SU-DHL-6 (cell line): ENCODE measurements at regions not wholly inside any gene's neighbourhood (a gene's known extent, or its start where the extent isn't known, plus 50 kb on each side); places are given as distances from the start of the nearest gene placed in this dataset.

Source experiments
- H2AFZ ChIP-seq: fragments of 200-600 bp; sonication (generic); 2 replicates; pipeline ENCODE4 v1.6.1; 2014; ENCODE audit warnings: low read depth, mild to moderate bottlenecking, moderate library complexity, mixed read lengths, antibody characterized with exemption, low read length; ENCODE audit not compliant: severe bottlenecking
- H3F3A ChIP-seq: fragments of 200-600 bp; shearing (Covaris generic); 2 replicates; pipeline ENCODE4 v1.6.0; 2016; ENCODE audit warnings: antibody characterized with exemption, mild to moderate bottlenecking; ENCODE audit not compliant: insufficient read depth
- H3K27ac ChIP-seq: fragments of 200-600 bp; sonication (generic); 2 replicates; pipeline ENCODE4 v1.5.1; 2016; ENCODE audit warnings: low read depth, mild to moderate bottlenecking, low read length, moderate library complexity, mixed read lengths
- H3K27me3 ChIP-seq: fragments of 200-600 bp; sonication (generic), shearing (Covaris generic); 2 replicates; pipeline ENCODE4 v1.6.0; 2014; ENCODE audit warnings: mild to moderate bottlenecking, low read length
- H3K36me3 ChIP-seq: fragments of 200-600 bp; sonication (generic); 2 replicates; pipeline ENCODE4 v1.6.1; 2014; ENCODE audit warnings: mild to moderate bottlenecking, low read length, mixed read lengths
- H3K4me2 ChIP-seq: fragments of 300-600, 200-600 bp; shearing (Covaris generic), sonication (generic); 2 replicates; pipeline ENCODE4 v1.6.0; 2014; ENCODE audit warnings: low read length, low read depth, mild to moderate bottlenecking; ENCODE audit not compliant: poor library complexity, severe bottlenecking
- H3K4me3 ChIP-seq: fragments of 200-600 bp; sonication (generic); 2 replicates; pipeline ENCODE4 v1.5.1; 2014; ENCODE audit warnings: antibody characterized with exemption, low read length, mild to moderate bottlenecking, mixed read lengths; ENCODE audit not compliant: insufficient read depth, poor library complexity, severe bottlenecking
- H3K79me2 ChIP-seq: fragments of 200-600 bp; sonication (generic); 2 replicates; pipeline ENCODE4 v1.6.1; 2014; ENCODE audit warnings: mild to moderate bottlenecking, low read length, moderate library complexity; ENCODE audit not compliant: insufficient read depth
- H3K9ac ChIP-seq: fragments of 200-600 bp; sonication (generic); 2 replicates; pipeline ENCODE4 v1.7.0; 2014; ENCODE audit warnings: mild to moderate bottlenecking, low read length
- H3K9me2 ChIP-seq: fragments of 200-600 bp; sonication (generic); replicated peaks from 2 replicates; pipeline ENCODE4 v1.6.1; 2014; ENCODE audit warnings: low read length; ENCODE audit not compliant: insufficient read depth
- H3K9me3 ChIP-seq: fragments of 200-600 bp; sonication (generic); 2 replicates; pipeline ENCODE4 v1.6.1; 2014; ENCODE audit warnings: low read length, mixed read lengths; ENCODE audit not compliant: insufficient read depth
- H4K20me1 ChIP-seq: fragments of 200-600 bp; sonication (generic); 2 replicates; pipeline ENCODE4 v1.6.1; 2014; ENCODE audit warnings: low read depth, mild to moderate bottlenecking, antibody characterized with exemption, low read length, moderate library complexity, mixed read lengths
- EZH2phosphoT487 ChIP-seq: fragments of 200-600 bp; sonication (generic), shearing (Covaris generic); conservative IDR thresholded peaks from 2 replicates; pipeline ENCODE4 v1.6.1; 2018; ENCODE audit warnings: mild to moderate bottlenecking, antibody characterized with exemption, low read length, moderate library complexity, mixed read lengths
- TF ChIP-seq, protein P1 (sequence below): fragments of 200-600 bp; sonication (generic); IDR thresholded peaks from one replicate; pipeline ENCODE4 v1.5.1; 2017; ENCODE audit warnings: antibody characterized with exemption, mild to moderate bottlenecking, low read length, moderate library complexity; ENCODE audit not compliant: insufficient read depth, poor library complexity, severe bottlenecking

GRCh38 chrX:15946783-15947580, 92.4 kb upstream of the AP1S2 start:
- no peaks in the 10 kb centered on the region for H3K27me3 ChIP-seq
- H3K4me2 ChIP-seq = no peak overlapping the region
- no peaks in the 10 kb centered on the region for H4K20me1 ChIP-seq
- no peaks in the 10 kb centered on the region for H3K9me2 ChIP-seq
- H3K36me3 ChIP-seq = no peaks in the 10 kb centered on the region
- no peaks in the 10 kb centered on the region for H3K9me3 ChIP-seq
- H3K9ac ChIP-seq = no peak overlapping the region
- H2AFZ ChIP-seq = no peak overlapping the region
- no peak for TF ChIP-seq EZH2phosphoT487
- TF ChIP-seq, protein P1, sequence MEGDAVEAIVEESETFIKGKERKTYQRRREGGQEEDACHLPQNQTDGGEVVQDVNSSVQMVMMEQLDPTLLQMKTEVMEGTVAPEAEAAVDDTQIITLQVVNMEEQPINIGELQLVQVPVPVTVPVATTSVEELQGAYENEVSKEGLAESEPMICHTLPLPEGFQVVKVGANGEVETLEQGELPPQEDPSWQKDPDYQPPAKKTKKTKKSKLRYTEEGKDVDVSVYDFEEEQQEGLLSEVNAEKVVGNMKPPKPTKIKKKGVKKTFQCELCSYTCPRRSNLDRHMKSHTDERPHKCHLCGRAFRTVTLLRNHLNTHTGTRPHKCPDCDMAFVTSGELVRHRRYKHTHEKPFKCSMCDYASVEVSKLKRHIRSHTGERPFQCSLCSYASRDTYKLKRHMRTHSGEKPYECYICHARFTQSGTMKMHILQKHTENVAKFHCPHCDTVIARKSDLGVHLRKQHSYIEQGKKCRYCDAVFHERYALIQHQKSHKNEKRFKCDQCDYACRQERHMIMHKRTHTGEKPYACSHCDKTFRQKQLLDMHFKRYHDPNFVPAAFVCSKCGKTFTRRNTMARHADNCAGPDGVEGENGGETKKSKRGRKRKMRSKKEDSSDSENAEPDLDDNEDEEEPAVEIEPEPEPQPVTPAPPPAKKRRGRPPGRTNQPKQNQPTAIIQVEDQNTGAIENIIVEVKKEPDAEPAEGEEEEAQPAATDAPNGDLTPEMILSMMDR = no peak
- H3K4me3 ChIP-seq = no peak overlapping the region
- no peaks in the 10 kb centered on the region for H3F3A ChIP-seq
- H3K27ac ChIP-seq = no peak overlapping the region
- no peaks in the 10 kb centered on the region for H3K79me2 ChIP-seq

- no peaks in the 10 kb centered on the region for H3K36me3 ChIP-seq
- no peak overlapping the region for H3K27ac ChIP-seq
- no peaks in the 10 kb centered on the region for H3K9me3 ChIP-seq
- H3K4me3 ChIP-seq = no peak overlapping the region
- TF ChIP-seq EZH2phosphoT487 = no peak
- TF ChIP-seq, protein P1 = no peak
- no peaks in the 10 kb centered on the region for H4K20me1 ChIP-seq
- no peak overlapping the region for H3K4me2 ChIP-seq
- H3K27me3 ChIP-seq = no peaks in the 10 kb centered on the region
- no peak overlapping the region for H2AFZ ChIP-seq
- H3K79me2 ChIP-seq = no peaks in the 10 kb centered on the region
- H3K9ac ChIP-seq = no peak overlapping the region
- H3F3A ChIP-seq = no peaks in the 10 kb centered on the region
- H3K9me2 ChIP-seq = no peaks in the 10 kb centered on the region
Measured at GRCh38 chrX:15943391-15943790, 88.8 kb upstream of the AP1S2 start.

DNA sequence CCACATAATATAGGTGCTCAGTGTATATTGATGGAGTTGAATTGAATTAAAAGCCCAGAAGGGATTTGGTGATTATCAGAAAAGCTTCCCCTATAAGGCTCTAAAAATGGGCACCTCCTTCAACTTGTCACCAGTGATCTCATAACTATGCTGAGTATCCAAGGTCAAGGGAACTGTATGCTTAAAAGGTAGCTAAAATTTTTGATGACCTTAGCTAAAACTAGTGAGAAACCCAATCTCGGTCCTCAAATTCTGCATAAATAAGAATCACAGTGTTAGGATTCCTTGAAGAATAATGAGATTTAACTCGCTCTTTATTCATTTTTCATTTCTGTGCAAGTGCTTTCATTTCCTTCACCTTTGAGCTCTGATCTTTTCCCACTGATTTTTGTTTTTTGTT, 87.7 kb upstream of the AP1S2 start:
- Histone ChIP-seq H3K4me3 (no peak overlapping the region), H3K27ac (no peak overlapping the region), H3K9ac (no peak overlapping the region), H3K36me3 (no peaks in the 10 kb centered on the region), H4K20me1 (no peaks in the 10 kb centered on the region), H3K4me2 (no peak overlapping the region), H3K9me2 (no peaks in the 10 kb centered on the region), H3F3A (no peaks in the 10 kb centered on the region), H2AFZ (no peak overlapping the region), H3K27me3 (no peaks in the 10 kb centered on the region), H3K79me2 (no peaks in the 10 kb centered on the region), H3K9me3 (no peaks in the 10 kb centered on the region)
- TF ChIP-seq EZH2phosphoT487 = no peak
- TF ChIP-seq, protein P1 = no peak
